Gastrocnemius medialis (tissue), 4 donors: ENCODE measurements at regions not wholly inside any gene's neighbourhood (a gene's known extent, or its start where the extent isn't known, plus 50 kb on each side); places are given as distances from the start of the nearest gene placed in this dataset.
A peak's percentile ranks its signal among the peaks of the same experiment; 100 is the strongest.

ENCODE experiments used
- ATAC-seq, 2 donors: fragments of 150-250 bp; one replicate each; pipeline ENCODE4 v1.9.1; 2016
- DNase-seq, 2 donors: peaks; one replicate each; pipeline ENCODE4 v3.0.0-alpha.2; 2019
- H3K27ac ChIP-seq, 4 donors: fragments of 200-600 bp; sonication (generic); 1 replicate in 1 of 4; 2 replicates in 3 of 4; pipeline ENCODE4 v1.5.1; 2016 to 2018; ENCODE audit warnings: mild to moderate bottlenecking in 2 of 4, moderate library complexity in 1 of 4
- H3K27me3 ChIP-seq, 3 donors: fragments of 200-600 bp; sonication (generic) in 2 of 3; 1 replicate in 1 of 3; 2 replicates in 2 of 3; pipeline versions ENCODE4 v1.5.1 to v1.6.0; 2016 to 2019; ENCODE audit warnings: mild to moderate bottlenecking in 1 of 3, moderate library complexity in 1 of 3
- H3K36me3 ChIP-seq, 2 donors: fragments of 200-600 bp; sonication (generic) in 1 of 2; one replicate each; pipeline ENCODE4 v1.5.1; 2017 to 2018
- H3K4me1 ChIP-seq, 2 donors: fragments of 200-600 bp; sonication (generic) in 1 of 2; one replicate each; pipeline ENCODE4 v1.5.1; 2016 to 2017; ENCODE audit warnings: mild to moderate bottlenecking in 2 of 2
- H3K4me3 ChIP-seq, 4 donors: fragments of 200-600 bp; sonication (generic) in 3 of 4; 1 replicate in 1 of 4; 2 replicates in 3 of 4; pipeline ENCODE4 v1.5.1; 2016 to 2019; ENCODE audit warnings: mild to moderate bottlenecking in 2 of 4
- H3K9me3 ChIP-seq, 3 donors: fragments of 200-600 bp; sonication (generic) in 2 of 3; 1 replicate in 1 of 3; 2 replicates in 2 of 3; pipeline ENCODE4 v1.5.1; 2016 to 2019
- POLR2A ChIP-seq, 2 donors: fragments of 450-650 bp; IDR thresholded peaks; one replicate each; pipeline ENCODE4 v1.6.1; 2017; ENCODE audit warnings: antibody characterized with exemption in 2 of 2, mild to moderate bottlenecking in 2 of 2, moderate library complexity in 2 of 2
- in situ Hi-C, 4 donors: fragments of 200-750 bp; cut with MboI; loops; one replicate each; pipeline versions ENCODE4 v1.15.0 to v1.8.0; 2017; ENCODE audit warnings: low sequenced_read_pairs in 4 of 4
- intact Hi-C: fragments of 100-400 bp; cut with DNase I; formaldehyde crosslinking; loops from one replicate; pipeline ENCODE4 v1.15.1; 2023; ENCODE audit warnings: low total_unique reads
- TF ChIP-seq, protein P1 (sequence below), 5 experiments: fragments of 450-650 bp in 3 of 5; fragments of 200-600 bp in 2 of 5; sonication (generic) in 2 of 5; IDR thresholded peaks in 4 of 5; conservative IDR thresholded peaks in 1 of 5; 1 replicate in 4 of 5; 2 replicates in 1 of 5; pipeline ENCODE4 v1.5.1; 2016 to 2019; ENCODE audit warnings: antibody characterized with exemption in 5 of 5, mild to moderate bottlenecking in 3 of 5, moderate library complexity in 3 of 5

DNA sequence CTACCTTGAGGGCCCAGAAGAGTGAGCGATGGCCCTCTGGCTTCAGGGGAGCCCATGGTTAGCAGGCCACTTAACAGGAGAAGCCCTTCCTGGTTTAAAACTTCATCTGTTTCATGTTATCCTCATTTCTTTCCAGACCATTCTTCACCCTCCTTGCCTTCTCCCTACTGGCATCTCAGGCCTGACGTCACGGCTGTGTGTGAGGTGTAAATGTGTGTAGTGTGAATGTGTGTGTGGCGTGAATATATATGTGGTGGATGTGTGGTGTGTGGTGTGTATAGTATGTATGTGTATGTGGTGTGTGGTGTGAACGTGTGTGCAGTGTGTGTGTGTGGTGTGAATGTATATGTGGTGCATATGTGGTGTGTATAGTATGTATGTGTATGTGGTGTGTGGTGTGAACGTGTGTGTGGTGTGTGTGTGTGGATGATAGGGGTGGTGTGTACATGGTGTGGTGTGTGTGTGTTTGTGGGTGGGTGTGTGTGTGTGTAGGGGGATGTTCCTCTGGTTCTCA, 88.5 kb downstream of the SOD2 start:
- intact Hi-C loops (no loop called here), in situ Hi-C loops (no loop called here)
- Histone ChIP-seq H3K9me3 (no peaks in the 10 kb centered on the region), H3K4me3 (no peak overlapping the region), H3K4me1 (no peaks in the 10 kb centered on the region), H3K27me3 (no peaks in the 10 kb centered on the region), H3K36me3 (no peaks in the 10 kb centered on the region), H3K27ac (no peak overlapping the region)
- ATAC-seq = no peak
- no peak for TF ChIP-seq POLR2A (IDR thresholded peaks at IDR 0.05)
- TF ChIP-seq, protein P1, sequence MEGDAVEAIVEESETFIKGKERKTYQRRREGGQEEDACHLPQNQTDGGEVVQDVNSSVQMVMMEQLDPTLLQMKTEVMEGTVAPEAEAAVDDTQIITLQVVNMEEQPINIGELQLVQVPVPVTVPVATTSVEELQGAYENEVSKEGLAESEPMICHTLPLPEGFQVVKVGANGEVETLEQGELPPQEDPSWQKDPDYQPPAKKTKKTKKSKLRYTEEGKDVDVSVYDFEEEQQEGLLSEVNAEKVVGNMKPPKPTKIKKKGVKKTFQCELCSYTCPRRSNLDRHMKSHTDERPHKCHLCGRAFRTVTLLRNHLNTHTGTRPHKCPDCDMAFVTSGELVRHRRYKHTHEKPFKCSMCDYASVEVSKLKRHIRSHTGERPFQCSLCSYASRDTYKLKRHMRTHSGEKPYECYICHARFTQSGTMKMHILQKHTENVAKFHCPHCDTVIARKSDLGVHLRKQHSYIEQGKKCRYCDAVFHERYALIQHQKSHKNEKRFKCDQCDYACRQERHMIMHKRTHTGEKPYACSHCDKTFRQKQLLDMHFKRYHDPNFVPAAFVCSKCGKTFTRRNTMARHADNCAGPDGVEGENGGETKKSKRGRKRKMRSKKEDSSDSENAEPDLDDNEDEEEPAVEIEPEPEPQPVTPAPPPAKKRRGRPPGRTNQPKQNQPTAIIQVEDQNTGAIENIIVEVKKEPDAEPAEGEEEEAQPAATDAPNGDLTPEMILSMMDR (IDR thresholded peaks at IDR 0.05 in 4 of 5, conservative IDR thresholded peaks at IDR 0.05 in 1 of 5) = no peak
- DNase-seq = no peak

DNA sequence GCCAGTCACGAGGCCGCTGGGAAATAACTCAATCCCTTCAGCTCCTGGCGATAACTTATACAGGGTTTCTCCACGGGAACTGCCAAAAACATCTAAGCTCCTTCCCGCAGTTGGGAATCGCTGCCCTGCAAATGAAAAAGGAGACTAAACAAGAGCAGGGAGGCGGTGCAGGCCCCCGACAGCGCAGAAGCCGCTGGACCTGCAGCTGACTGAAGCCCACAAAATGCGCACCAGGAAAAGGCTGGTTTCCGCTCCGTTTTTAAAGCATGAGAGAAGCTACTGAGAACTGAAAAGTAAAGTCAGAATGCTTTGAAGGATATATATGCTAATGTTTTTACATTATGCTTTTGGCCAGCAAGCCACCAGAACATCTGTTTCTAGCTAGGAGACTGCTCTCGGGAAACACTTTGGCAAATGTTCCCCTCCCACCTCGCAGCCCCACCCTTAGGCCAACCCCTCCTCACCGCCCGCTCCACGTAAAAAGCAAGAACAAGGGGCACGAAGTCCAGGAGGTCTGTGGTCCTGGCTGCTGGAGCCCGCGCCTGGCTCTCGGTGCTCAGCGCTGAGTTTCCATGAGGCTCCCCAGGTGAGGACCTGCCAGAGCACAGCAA, 90.5 kb downstream of the SOD2 start:
- Histone ChIP-seq H3K27ac (no peak overlapping the region), H3K36me3 (no peaks in the 10 kb centered on the region), H3K27me3 (no peaks in the 10 kb centered on the region), H3K9me3 (no peaks in the 10 kb centered on the region), H3K4me1 (no peaks in the 10 kb centered on the region), H3K4me3 (no peak overlapping the region)
- DNase-seq (no peak), ATAC-seq (no peak)
- intact Hi-C loops (no loop called here), in situ Hi-C loops (no loop called here)
- TF ChIP-seq, protein P1 (IDR thresholded peaks at IDR 0.05 in 4 of 5, conservative IDR thresholded peaks at IDR 0.05 in 1 of 5) = no peak
- no peak for TF ChIP-seq POLR2A (IDR thresholded peaks at IDR 0.05)

DNA sequence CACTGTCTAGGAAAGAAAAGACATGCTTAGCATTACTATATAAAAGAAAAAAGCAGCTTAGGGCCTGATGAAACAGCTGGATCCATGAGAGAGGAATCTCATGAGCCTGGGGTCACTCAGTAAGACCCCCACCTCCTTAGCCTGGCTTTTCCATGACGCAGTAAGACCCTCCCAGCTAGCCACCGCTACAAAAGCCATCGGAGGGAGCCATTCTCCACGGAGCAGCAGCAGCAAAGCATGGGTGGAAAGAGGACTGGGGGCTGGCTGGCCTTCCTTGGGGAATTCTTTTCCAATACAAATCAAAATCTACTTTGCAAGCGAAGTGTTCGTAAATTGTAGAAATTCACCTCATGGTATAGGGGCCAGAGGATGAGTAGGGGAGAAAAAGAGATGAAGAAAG, 91.8 kb downstream of the SOD2 start:
- DNase-seq (no peak), ATAC-seq (no peak)
- intact Hi-C loops = no loop called here
- Histone ChIP-seq H3K4me1 (no peaks in the 10 kb centered on the region), H3K36me3 (no peaks in the 10 kb centered on the region), H3K4me3 (no peak overlapping the region), H3K27me3 (no peaks in the 10 kb centered on the region), H3K27ac (no peak overlapping the region), H3K9me3 (no peaks in the 10 kb centered on the region)
- in situ Hi-C loops = no loop called here
- no peak for TF ChIP-seq POLR2A (IDR thresholded peaks at IDR 0.05)
- TF ChIP-seq, protein P1 (IDR thresholded peaks at IDR 0.05 in 4 of 5, conservative IDR thresholded peaks at IDR 0.05 in 1 of 5) = no peak

DNA sequence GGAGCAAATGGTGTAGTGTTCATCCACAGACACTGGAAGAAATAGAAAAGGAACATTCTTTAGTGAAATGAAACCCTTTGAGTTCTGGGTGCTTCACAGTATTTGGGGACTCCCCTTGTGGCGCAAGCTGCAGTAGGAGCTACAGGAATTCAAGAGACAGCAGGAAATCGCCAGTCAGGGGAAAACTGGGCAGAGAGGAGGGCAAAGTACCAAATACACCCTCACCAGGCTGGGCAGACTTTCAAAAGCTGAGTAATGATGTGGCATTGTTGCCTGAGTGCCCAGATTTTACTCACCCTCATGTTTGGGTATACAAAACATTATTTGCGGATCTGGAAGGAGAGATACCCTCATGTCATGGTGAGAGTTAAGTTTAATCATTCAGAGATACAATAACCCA, 97.9 kb downstream of the SOD2 start:
- H3K9me3 ChIP-seq = no peaks in the 10 kb centered on the region
- no peak overlapping the region for H3K27ac ChIP-seq
- no peak for TF ChIP-seq POLR2A (IDR thresholded peaks at IDR 0.05)
- TF ChIP-seq, protein P1 (IDR thresholded peaks at IDR 0.05 in 4 of 5, conservative IDR thresholded peaks at IDR 0.05 in 1 of 5) = no peak
- peak in 1 of 2 donors; percentile 9 for ATAC-seq
- in situ Hi-C loops (no loop called here), intact Hi-C loops (no loop called here)
- H3K4me1 ChIP-seq = no peaks in the 10 kb centered on the region
- no peak overlapping the region for H3K4me3 ChIP-seq
- DNase-seq = no peak
- H3K36me3 ChIP-seq = no peaks in the 10 kb centered on the region
- H3K27me3 ChIP-seq = no peaks in the 10 kb centered on the region

DNA sequence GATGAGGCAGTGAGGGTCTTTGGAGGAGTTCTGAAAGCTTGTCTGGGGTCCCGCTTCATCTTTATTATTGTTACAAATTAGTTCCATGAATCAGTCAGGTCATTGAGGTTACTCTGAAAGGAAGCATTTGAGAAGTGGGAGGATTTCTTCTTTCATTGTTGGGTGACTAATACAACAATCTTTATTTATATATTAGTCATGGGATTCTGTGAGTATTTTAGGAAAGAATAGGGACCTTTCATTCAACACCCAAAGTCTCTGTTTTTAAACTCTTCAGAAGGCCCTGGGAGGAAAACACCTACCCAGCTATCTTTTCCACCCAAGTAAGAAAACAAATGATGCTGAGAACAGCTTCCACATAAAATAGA, 98.3 kb downstream of the SOD2 start:
- H3K36me3 ChIP-seq = no peaks in the 10 kb centered on the region
- H3K4me3 ChIP-seq = no peak overlapping the region
- DNase-seq (no peak), ATAC-seq (no peak)
- TF ChIP-seq POLR2A (IDR thresholded peaks at IDR 0.05) = no peak
- TF ChIP-seq, protein P1 (IDR thresholded peaks at IDR 0.05 in 4 of 5, conservative IDR thresholded peaks at IDR 0.05 in 1 of 5) = no peak
- intact Hi-C loops (no loop called here), in situ Hi-C loops (no loop called here)
- H3K27me3 ChIP-seq = no peaks in the 10 kb centered on the region
- H3K4me1 ChIP-seq = no peaks in the 10 kb centered on the region
- no peaks in the 10 kb centered on the region for H3K9me3 ChIP-seq
- no peak overlapping the region for H3K27ac ChIP-seq
